ENCODE measurements at regions not wholly inside any gene's neighbourhood (a gene's known extent, or its start where the extent isn't known, plus 50 kb on each side); places are given as distances from the start of the nearest gene placed in this dataset.

DNA sequence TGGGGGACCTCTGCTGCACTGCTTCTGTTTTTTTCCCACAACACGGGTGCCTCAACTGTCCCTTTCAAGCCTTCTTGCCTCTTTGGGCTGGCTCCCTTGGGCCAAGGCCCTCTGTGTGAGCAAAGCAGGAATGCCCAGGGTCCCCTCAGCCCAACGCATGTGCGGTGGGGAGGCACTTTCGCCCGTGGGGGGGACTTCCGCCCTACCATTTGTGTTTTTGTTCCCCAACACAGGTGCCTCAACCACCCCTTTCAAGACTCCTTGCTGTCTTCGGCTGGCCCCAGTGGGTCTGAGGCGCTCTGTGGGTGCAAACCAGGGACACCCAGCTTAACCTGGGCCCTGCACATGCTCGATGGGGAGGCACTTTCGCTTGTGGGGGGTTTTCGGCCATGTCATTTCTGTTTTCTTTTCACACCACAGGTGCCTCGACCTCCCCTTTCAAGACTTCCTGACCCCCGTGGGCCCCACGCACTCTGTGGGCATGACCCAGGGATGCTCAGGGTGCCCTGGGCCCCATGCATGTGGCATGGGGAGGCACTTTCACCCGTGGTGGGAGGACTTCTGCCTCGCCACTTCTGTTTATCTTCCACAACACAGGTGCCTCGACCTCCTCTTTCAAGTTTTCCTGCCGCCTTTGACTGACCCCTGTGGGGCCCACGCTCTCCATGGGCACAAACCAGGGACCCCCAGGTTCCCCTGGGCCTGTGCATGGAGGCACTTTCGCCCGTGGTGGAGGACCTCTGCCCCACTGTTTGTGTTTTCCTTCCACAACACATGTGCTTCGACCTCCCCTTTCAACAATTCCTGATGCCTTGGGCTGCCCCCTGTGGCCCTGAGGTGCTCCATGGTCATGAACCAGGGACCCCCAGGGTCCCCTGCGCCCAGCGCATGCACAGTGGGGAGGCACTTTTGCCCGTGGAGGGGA, 365.7 kb downstream of the ALG10 start:
- no peak for TF ChIP-seq EP300 (IDR thresholded peaks at IDR 0.05)
- no peak for TF ChIP-seq POLR2A (IDR thresholded peaks at IDR 0.05)
- TF ChIP-seq, protein P1, sequence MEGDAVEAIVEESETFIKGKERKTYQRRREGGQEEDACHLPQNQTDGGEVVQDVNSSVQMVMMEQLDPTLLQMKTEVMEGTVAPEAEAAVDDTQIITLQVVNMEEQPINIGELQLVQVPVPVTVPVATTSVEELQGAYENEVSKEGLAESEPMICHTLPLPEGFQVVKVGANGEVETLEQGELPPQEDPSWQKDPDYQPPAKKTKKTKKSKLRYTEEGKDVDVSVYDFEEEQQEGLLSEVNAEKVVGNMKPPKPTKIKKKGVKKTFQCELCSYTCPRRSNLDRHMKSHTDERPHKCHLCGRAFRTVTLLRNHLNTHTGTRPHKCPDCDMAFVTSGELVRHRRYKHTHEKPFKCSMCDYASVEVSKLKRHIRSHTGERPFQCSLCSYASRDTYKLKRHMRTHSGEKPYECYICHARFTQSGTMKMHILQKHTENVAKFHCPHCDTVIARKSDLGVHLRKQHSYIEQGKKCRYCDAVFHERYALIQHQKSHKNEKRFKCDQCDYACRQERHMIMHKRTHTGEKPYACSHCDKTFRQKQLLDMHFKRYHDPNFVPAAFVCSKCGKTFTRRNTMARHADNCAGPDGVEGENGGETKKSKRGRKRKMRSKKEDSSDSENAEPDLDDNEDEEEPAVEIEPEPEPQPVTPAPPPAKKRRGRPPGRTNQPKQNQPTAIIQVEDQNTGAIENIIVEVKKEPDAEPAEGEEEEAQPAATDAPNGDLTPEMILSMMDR (IDR thresholded peaks at IDR 0.05) = no peak
